GM18873 (cell line): ENCODE measurements at regions not wholly inside any gene's neighbourhood (a gene's known extent, or its start where the extent isn't known, plus 50 kb on each side); places are given as distances from the start of the nearest gene placed in this dataset.

Source experiments
- ATAC-seq: cut with Tn5 transposase; IDR thresholded peaks from one replicate; pipeline ENCODE4 v1.9.1; 2021; ENCODE audit warnings: mild to moderate bottlenecking, moderate library complexity, moderate number of reproducible peaks; ENCODE audit not compliant: unreplicated experiment, low FRiP score

DNA sequence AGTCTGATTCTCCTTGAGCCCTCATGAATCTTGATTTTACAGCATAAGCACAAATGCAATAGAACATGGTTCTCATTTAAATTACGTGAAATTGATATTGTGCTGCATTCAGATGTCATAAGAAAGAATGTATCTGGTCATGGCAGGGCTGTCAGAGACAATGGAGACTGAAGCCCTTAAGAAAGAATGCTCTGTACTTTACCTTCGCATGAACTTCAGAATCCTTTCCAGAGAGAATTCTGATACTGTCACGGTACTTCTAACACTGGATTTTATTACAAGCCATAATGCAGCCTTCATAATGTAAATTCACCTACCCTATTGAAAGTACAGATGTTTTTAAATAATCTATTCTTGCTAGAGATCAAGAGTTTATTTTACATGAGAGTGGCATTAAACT is 677.9 kb upstream of the ADGRL3 start:
- ATAC-seq = no peak

GRCh38 chr4:60531776-60532379 is 668.2 kb upstream of the ADGRL3 start:
- ATAC-seq = no peak

- no peak for ATAC-seq
Observed at GRCh38 chr4:60544981-60545380, 655.1 kb upstream of the ADGRL3 start.

GRCh38 chr4:60562334-60562733 is 637.8 kb upstream of the ADGRL3 start:
- no peak for ATAC-seq

- no peak for ATAC-seq
Observed at GRCh38 chr4:60565558-60565957, 634.6 kb upstream of the ADGRL3 start.

- no peak for ATAC-seq
Observed at GRCh38 chr4:60575336-60575735, 624.8 kb upstream of the ADGRL3 start.

GRCh38 chr4:60579335-60579734 is 620.8 kb upstream of the ADGRL3 start:
- no peak for ATAC-seq

DNA sequence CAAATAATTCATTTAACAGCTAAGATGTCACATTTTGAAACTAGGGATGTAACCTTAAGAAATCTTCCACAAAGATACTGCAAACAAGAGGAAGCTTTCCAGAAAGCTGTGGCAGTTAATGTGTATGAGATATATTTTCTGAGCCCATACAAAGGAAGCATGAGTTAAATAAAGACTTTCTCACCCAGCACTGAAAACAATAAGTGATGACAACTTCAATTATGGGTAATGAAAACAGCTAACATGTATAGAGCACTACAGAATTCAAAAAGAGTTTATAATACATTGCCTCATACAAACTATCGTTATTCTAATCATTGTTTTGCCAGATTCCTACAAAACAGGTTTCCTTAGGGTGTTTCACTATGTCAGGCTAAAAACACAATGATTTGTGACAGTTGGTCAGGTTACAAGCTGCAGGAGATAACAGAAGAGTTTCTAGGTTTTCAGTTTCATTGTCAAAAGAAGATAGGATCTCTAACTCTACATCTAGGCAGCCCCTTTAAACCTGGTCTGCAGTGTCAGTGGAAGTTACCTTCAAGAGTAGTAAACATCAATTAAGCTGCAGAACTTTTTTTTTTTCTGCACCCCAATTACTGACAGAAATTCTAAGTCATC is 618.1 kb upstream of the ADGRL3 start:
- ATAC-seq = no peak

- no peak for ATAC-seq
Observed at GRCh38 chr4:60588556-60588955, 611.6 kb upstream of the ADGRL3 start.

DNA sequence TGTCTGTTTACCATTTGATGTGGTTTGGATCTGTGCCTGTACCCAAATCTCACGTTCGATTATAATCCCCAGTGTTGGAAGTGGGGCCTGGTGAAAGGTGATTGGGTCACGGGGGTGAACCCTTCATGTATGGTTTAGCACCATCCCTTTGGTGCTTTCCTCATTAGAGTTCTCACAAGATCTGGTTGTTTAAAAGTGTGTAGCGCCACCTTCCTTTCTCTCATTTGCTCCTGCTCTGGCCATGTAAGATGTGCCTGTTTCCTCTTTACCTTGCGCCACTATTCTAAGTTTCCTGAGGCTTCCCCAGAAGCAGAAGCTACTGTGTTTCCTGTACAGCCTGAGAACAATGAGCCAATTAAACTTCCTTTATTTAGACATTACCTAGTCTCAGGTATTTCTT is 610.7 kb upstream of the ADGRL3 start:
- no peak for ATAC-seq

DNA sequence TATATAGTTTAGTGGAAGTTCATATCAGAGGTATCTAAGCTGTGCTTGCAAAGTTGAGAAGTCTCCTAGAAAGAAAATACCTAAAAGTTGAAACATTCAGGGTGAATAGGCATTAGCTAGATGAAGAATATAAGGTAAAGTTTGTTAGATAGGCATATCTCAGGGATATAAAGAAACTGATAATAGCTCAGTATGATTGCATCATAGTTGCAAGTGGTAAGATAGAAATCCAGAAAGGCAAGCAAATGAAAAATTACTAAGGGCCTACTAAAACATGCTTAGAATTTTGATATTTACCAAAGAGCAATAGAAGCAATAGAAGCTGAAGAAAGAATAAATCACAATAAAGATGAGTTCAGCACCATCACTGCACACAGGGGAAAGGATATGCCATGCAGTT is 610.0 kb upstream of the ADGRL3 start:
- no peak for ATAC-seq

DNA sequence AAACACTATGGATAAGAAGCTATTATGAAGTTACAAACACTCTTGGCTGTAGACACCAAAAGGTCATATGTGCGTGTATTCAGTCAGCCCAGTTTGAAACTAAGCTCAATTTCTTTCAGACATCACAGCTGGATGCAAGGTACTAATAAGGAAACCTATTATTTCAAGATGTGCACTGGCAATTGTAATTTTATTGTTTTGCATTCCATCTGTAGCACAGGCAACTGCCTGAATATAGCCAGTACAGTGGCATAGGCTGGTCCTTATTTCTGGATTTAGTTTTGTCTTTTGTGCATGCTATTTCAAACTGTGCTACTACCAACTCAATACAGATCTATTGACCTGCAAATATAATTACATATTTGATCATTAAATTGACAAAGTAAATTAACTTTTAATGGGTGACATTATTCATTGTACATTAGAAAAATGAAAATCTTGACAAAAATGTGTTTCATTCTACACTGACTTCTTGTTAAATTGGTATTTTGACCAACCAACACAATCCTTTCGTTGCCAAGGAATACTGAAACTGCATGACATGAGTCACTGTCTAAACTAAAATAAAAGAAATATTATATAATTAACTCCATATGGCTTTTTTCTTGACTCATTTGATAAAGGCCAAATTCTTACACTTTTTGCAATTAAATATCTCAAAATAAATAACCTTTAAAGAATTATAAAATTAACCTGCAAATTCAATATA is 594.3 kb upstream of the ADGRL3 start:
- ATAC-seq = no peak

- ATAC-seq = no peak
Observed at GRCh38 chr4:60611762-60612496, 588.2 kb upstream of the ADGRL3 start.

DNA sequence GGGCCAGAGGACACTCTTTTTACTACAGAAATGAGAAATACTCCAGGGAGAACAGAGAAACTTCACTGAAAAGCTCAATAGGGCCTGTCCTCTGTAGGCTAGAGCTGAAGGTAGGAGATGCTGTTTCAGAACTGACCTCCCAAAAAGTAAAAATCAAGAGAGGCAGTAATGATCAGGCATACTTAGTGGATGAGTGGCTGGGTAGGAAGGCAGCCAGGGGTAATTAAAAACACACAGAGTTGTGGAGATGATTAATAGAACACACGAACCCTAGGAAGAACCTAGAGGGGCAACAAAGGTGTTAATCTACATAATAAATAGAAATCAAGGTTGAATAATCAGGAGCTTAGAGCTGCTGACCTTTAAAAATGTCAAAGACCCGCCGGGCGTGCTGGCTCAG is 582.4 kb upstream of the ADGRL3 start:
- no peak for ATAC-seq

GRCh38 chr4:60619531-60620305 is 580.4 kb upstream of the ADGRL3 start:
- ATAC-seq = no peak

DNA sequence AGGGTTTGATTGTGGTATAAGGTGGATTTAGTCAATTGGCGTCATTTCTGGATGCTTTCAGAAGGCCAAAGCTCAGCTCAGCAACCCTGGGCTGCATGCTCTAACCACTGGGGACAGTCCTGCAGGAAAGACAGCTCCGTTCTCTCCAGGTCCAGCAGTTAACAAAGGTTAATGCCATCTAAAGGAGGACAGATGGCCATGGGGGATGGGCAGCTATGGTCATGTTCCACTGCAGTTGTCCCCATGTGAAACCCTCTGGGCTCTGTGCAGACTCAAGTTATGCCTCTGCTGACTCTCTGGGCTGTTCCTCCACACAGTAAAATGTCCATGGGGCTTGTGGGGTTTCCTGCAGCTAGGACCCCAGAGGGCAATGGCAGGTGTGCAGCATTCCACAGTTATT is 562.1 kb upstream of the ADGRL3 start:
- ATAC-seq = no peak

DNA sequence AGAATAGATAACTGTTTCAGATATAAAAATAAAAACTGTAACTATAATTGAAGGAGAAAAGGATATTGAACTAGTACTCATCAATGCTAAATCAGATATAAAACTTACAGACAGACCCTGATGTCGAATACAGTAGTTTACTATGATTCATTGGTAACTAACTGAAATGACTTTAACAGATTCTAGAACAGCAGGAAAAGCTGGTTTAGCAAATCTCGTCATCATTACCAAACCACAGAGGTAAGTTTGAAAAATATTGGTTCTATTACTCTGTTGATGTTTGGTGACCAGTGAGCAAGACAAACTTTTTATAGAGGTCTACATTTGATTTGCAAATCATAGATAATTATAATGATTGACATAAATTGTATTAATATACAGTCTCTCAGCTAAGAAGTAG is 551.4 kb upstream of the ADGRL3 start:
- no peak for ATAC-seq

- ATAC-seq = no peak
Observed at GRCh38 chr4:60652933-60653332, 547.2 kb upstream of the ADGRL3 start.

GRCh38 chr4:60655356-60655755 is 544.8 kb upstream of the ADGRL3 start:
- ATAC-seq = no peak

DNA sequence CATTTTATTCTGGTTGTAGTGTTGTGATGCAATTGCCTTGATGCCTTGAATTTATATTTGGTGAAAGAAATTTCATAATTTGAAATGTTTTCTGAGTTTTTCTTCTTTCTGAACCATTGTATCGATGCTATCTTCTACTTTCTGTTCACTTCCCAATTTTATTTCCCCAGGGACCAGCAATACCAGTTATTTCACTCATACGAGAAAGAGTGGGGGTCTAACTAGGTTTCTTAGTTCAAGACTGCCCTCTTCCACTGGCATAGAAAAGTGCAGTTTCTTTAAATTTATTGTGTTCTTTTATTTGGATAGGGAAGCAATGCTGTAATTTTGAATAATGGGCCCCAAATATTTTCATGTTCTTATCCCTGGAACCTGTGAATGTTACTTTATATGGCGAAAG is 544.0 kb upstream of the ADGRL3 start:
- no peak for ATAC-seq

DNA sequence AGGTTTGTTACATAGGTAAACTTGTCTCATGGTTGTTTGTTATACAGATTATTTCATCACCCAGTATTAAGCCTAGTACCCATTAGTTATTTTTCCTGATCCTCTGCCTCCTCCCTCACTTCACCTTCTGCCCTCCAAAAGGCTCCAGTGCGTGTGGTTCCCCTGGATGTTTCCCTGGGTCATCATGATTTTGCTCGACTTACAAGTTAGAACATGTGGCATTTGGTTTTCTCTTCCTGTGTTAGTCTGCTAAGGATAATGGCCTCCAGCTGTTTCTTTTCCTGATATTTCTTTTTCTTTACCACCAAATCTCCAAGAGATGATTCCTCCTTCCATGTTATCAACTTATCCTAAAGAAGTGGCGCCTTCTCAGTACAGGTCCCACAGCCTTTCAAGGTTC is 543.1 kb upstream of the ADGRL3 start:
- ATAC-seq = no peak
